Adrenal gland (tissue), 9 donors: ENCODE measurements at regions not wholly inside any gene's neighbourhood (a gene's known extent, or its start where the extent isn't known, plus 50 kb on each side); places are given as distances from the start of the nearest gene placed in this dataset.

Experiments
- DNase-seq, 7 donors: peaks; one replicate each; pipeline ENCODE4 v3.0.0-alpha.2; 2019 to 2020
- H3K27ac ChIP-seq, 5 donors: fragments of 200-600 bp; sonication (generic) in 4 of 5; 1 replicate in 3 of 5; 2 replicates in 2 of 5; pipeline versions ENCODE4 v1.5.1 to v1.8.0; 2016 to 2020; ENCODE audit warnings: mild to moderate bottlenecking in 1 of 5
- H3K27me3 ChIP-seq: fragments of 200-600 bp; 2 replicates; pipeline ENCODE4 v1.8.0; 2021
- H3K36me3 ChIP-seq, 2 donors: fragments of 200-600 bp; replicated peaks in 1 of 2; 1 replicate in 1 of 2; 2 replicates in 1 of 2; pipeline versions ENCODE4 v1.5.1 to v1.8.0; 2018 to 2022
- H3K4me1 ChIP-seq, 2 donors: fragments of 200-600 bp; replicated peaks in 1 of 2; 1 replicate in 1 of 2; 2 replicates in 1 of 2; pipeline versions ENCODE4 v1.5.1 to v1.8.0; 2018 to 2021
- H3K4me3 ChIP-seq, 4 donors: fragments of 200-600 bp; sonication (generic) in 3 of 4; one replicate each; pipeline ENCODE4 v1.5.1; 2016 to 2018
- H3K9me3 ChIP-seq, 3 donors: fragments of 200-600 bp; sonication (generic) in 1 of 3; replicated peaks in 1 of 3; 1 replicate in 2 of 3; 2 replicates in 1 of 3; pipeline versions ENCODE4 v1.5.1 to v1.8.0; 2016 to 2021
- POLR2A ChIP-seq, 2 donors: fragments of 450-650 bp; IDR thresholded peaks; one replicate each; pipeline ENCODE4 v1.6.1; 2017; ENCODE audit warnings: antibody characterized with exemption in 2 of 2, mild to moderate bottlenecking in 2 of 2, moderate library complexity in 1 of 2
- WGBS, 4 donors: extraction: QIAGEN DNeasy Blood & Tissue Kit in 2 of 4; methylation state at CpG; one replicate each; pipeline versions ENCODE4 v1.1.5 to v1.1.7; 2013 to 2017; 5-methylcytosine and 5-hydroxymethylcytosine counted together
- intact Hi-C, 2 donors: fragments of 100-400 bp; cut with DNase I; formaldehyde crosslinking; loops; one replicate each; pipeline versions ENCODE4 v1.14.1 to v1.15.0; 2022 to 2023
- TF ChIP-seq, protein P1 (sequence below), 6 experiments: fragments of 450-650 bp in 4 of 6; fragments of 200-600 bp in 2 of 6; sonication (generic) in 1 of 6; IDR thresholded peaks; 1 replicate in 5 of 6; 2 replicates in 1 of 6; pipeline versions ENCODE4 v1.5.1 to v1.8.0; 2016 to 2021; ENCODE audit warnings: antibody characterized with exemption in 6 of 6, mild to moderate bottlenecking in 2 of 6, moderate library complexity in 1 of 6
- donor health status: healthy with polysubstance abuse.
- donor health status: Bipolar disorder and iron deficiency.
- donor health status: DM: yes; HTN: yes; CAD: no.
- donor health status: DM: no; HTN: no; CAD: no.
- donor health status: DM: no; HTN: no; CAD: no.

DNA sequence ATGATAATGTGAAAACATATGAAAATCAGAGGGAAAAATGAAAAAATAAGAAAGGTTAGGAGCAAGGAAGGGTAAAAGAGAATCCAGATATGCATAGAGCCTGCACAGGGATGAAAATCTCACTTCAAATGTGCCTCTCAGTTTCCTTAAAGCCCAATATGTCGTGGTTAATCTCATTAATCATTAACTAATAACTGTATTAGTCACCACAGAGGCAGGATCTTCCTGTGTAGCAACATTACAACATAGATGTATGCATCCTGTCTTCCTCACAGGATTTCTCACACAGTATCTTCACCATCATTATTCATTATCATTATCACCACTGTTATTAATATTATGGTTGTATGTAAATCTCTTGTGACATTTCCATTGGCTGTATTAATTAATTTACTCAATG is 361.2 kb upstream of the SOX11 start:
- TF ChIP-seq, protein P1, sequence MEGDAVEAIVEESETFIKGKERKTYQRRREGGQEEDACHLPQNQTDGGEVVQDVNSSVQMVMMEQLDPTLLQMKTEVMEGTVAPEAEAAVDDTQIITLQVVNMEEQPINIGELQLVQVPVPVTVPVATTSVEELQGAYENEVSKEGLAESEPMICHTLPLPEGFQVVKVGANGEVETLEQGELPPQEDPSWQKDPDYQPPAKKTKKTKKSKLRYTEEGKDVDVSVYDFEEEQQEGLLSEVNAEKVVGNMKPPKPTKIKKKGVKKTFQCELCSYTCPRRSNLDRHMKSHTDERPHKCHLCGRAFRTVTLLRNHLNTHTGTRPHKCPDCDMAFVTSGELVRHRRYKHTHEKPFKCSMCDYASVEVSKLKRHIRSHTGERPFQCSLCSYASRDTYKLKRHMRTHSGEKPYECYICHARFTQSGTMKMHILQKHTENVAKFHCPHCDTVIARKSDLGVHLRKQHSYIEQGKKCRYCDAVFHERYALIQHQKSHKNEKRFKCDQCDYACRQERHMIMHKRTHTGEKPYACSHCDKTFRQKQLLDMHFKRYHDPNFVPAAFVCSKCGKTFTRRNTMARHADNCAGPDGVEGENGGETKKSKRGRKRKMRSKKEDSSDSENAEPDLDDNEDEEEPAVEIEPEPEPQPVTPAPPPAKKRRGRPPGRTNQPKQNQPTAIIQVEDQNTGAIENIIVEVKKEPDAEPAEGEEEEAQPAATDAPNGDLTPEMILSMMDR (IDR thresholded peaks at IDR 0.05): no peak
- 0 to 31% (median 17%) methylated on average over 1 of the region's 1 CpG for WGBS, 4 donors

DNA sequence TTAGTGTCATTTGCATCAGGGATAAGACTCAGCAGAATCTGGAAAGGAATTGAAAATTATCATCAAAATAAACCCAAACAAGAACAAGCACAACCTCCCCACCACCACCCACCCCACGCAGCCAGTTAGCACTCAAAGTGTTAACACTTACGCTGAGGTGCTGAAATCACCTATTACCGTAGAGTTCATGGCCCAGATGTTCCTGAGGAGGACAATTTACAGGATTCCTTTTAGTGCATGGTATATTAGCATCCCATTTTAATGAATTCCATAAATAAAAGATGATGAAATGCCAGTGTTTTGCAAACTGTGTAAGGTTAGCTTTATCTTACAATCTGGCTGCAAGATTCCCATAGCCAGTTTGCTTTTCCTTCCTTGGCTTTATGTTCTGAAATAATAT is 359.3 kb upstream of the SOX11 start:
- intact Hi-C loops: no loop called here
- 77 to 87% (median 84%) methylated on average over 3 of the region's 3 CpGs for WGBS, 4 donors

More for the DNA sequence above, 361.2 kb upstream of the SOX11 start:
- intact Hi-C loops: no loop called here
- Histone ChIP-seq H3K27me3 (no peaks in the 10 kb centered on the region), H3K27ac (no peak overlapping the region), H3K4me1 (no peaks in the 10 kb centered on the region), H3K9me3 (no peaks in the 10 kb centered on the region), H3K4me3 (no peak overlapping the region), H3K36me3 (no peaks in the 10 kb centered on the region)
- no peak for DNase-seq

DNA sequence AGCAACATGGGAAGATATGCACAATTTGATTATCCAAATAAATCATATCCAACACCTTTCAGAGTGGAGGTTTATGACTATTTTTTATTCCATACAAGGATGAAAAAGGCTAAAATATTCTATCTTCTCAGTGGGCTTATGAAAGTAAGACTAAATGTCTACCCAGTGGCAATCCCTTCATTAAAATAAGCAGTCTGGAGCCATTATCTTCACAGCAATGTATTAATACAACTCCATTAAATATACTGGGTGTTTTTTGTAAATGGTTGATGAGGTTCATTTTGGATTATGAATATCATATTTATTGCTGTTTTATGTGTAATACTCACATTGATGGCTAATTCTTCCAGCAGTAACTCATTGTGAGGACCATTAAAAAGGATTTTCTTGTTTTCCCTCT is 352.7 kb upstream of the SOX11 start:
- Histone ChIP-seq H3K9me3 (no peaks in the 10 kb centered on the region), H3K36me3 (no peaks in the 10 kb centered on the region), H3K27ac (no peak overlapping the region), H3K4me1 (no peaks in the 10 kb centered on the region), H3K4me3 (no peak overlapping the region), H3K27me3 (no peaks in the 10 kb centered on the region)
- DNase-seq: no peak
- TF ChIP-seq, protein P1 (IDR thresholded peaks at IDR 0.05): no peak
- no peak for TF ChIP-seq POLR2A (IDR thresholded peaks at IDR 0.05)
- intact Hi-C loops: no loop called here

More for the DNA sequence above, 359.3 kb upstream of the SOX11 start:
- Histone ChIP-seq H3K36me3 (no peaks in the 10 kb centered on the region), H3K4me1 (no peaks in the 10 kb centered on the region), H3K27me3 (no peaks in the 10 kb centered on the region), H3K27ac (no peak overlapping the region), H3K4me3 (no peak overlapping the region), H3K9me3 (no peaks in the 10 kb centered on the region)
- no peak for TF ChIP-seq POLR2A (IDR thresholded peaks at IDR 0.05)
- TF ChIP-seq, protein P1 (IDR thresholded peaks at IDR 0.05): no peak
- no peak for DNase-seq

DNA sequence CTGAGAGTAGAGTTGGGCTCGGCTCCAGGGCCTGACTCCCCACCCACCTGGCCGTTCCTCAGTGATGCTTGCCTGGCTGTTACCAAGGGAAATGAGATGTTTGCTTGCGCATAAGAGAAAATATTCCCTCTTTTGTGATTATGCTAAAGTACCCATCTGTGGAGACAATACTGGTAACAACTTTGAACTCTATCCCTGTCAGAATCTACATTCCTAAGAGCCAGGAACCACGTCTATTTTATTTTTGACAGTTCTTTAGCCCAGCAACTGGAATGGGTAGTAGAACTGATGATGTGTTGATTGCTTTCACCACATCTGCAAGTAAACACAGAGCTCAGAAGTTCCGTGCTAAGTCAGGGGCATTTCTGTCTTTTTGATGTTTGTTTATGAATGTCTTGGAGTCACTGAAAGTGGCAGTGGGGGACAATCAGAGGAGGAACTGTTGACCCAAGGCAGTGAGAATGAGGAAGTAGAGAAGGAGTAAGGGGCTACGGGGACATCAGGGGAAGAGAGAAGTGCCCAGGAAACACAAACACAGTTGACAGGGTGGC is 348.3 kb upstream of the SOX11 start:
- intact Hi-C loops: no loop called here
- H3K4me3 ChIP-seq: no peak overlapping the region
- no peaks in the 10 kb centered on the region for H3K36me3 ChIP-seq
- 68 to 74% (median 71%) methylated on average over 6 of the region's 6 CpGs for WGBS, 4 donors
- DNase-seq: no peak
- no peak for TF ChIP-seq POLR2A (IDR thresholded peaks at IDR 0.05)
- TF ChIP-seq, protein P1 (IDR thresholded peaks at IDR 0.05): no peak
- no peaks in the 10 kb centered on the region for H3K9me3 ChIP-seq
- H3K27ac ChIP-seq: no peak overlapping the region
- H3K27me3 ChIP-seq: no peaks in the 10 kb centered on the region
- H3K4me1 ChIP-seq: no peaks in the 10 kb centered on the region
